Heart right ventricle (tissue), 16 donors: ENCODE measurements at regions not wholly inside any gene's neighbourhood (a gene's known extent, or its start where the extent isn't known, plus 50 kb on each side); places are given as distances from the start of the nearest gene placed in this dataset.

Source experiments
- ATAC-seq, 8 donors: fragments of 200-7000 bp; cut with Tn5 transposase; one replicate each; pipeline ENCODE4 v1.9.1; 2020; ENCODE audit warnings: mild to moderate bottlenecking in 8 of 8, moderate library complexity in 8 of 8, moderate number of reproducible peaks in 1 of 8
- DNase-seq, 2 donors: peaks; one replicate each; pipeline ENCODE4 v3.0.0-alpha.2; 2020
- H3K27ac ChIP-seq, 10 donors: fragments of 200-600 bp; sonication (generic) in 2 of 10; one replicate each; pipeline versions ENCODE4 v1.5.0 to v1.8.0; 2020 to 2022; ENCODE audit warnings: mild to moderate bottlenecking in 3 of 10
- H3K27me3 ChIP-seq, 7 donors: fragments of 200-600 bp; one replicate each; pipeline ENCODE4 v1.8.0; 2021 to 2022; ENCODE audit warnings: mild to moderate bottlenecking in 2 of 7
- H3K36me3 ChIP-seq, 9 donors: fragments of 200-600 bp; sonication (generic) in 1 of 9; one replicate each; pipeline versions ENCODE4 v1.5.0 to v1.8.0; 2020 to 2022; ENCODE audit warnings: mild to moderate bottlenecking in 2 of 9
- H3K4me1 ChIP-seq, 9 donors: fragments of 200-600 bp; sonication (generic) in 1 of 9; one replicate each; pipeline versions ENCODE4 v1.5.0 to v1.8.0; 2020 to 2022; ENCODE audit warnings: mild to moderate bottlenecking in 4 of 9
- H3K4me3 ChIP-seq, 10 donors: fragments of 200-600 bp; sonication (generic) in 2 of 10; one replicate each; pipeline versions ENCODE4 v1.5.0 to v1.8.0; 2020 to 2022; ENCODE audit warnings: mild to moderate bottlenecking in 7 of 10, moderate library complexity in 2 of 10
- H3K9me3 ChIP-seq, 11 donors: fragments of 200-600 bp in 10 of 11; sonication (generic) in 2 of 11; one replicate each; pipeline versions ENCODE4 v1.5.0 to v1.8.0; 2013 to 2022; ENCODE audit warnings: mild to moderate bottlenecking in 2 of 11, control low read depth in 1 of 11, moderate library complexity in 1 of 11
- CTCF ChIP-seq, 9 donors: fragments of 200-600 bp; sonication (generic) in 2 of 9; IDR thresholded peaks; one replicate each; pipeline versions ENCODE4 v1.5.0 to v1.8.0; 2021 to 2022; ENCODE audit warnings: antibody characterized with exemption in 9 of 9, mild to moderate bottlenecking in 5 of 9, moderate library complexity in 1 of 9
- WGBS, 2 donors: extraction: QIAGEN DNeasy Blood & Tissue Kit; methylation state at CpG; one replicate each; pipeline ENCODE4 v1.1.7; 2013; ENCODE audit warnings: inconsistent platforms in 1 of 2; 5-methylcytosine and 5-hydroxymethylcytosine counted together
- intact Hi-C, 10 donors: fragments of 100-400 bp; cut with DNase I; formaldehyde crosslinking; loops; one replicate each; pipeline versions ENCODE4 v1.11.1 to v1.14.2; 2022
- donor health status: Arrhythmogenic right ventricular cardiomyopathy.
- donor health status: ischemic (EF 13 %, LVEDD 7.1; RV severe dilation, severe dysfunction).
- donor health status: healthy with polysubstance abuse.
- donor health status: DM: no; HTN: yes; CAD: no.
- donor health status: DM: no; HTN: no; CAD: no.
- donor health status: ischemic (EF 25% LVEDD 6.9; RV normal size, moderate dysfunction).
- donor health status: ischemic (EF 25% LVEDD 5.7; RV mildly dilated, moderate dysfunction).
- donor health status: healthy.
- donor health status: DM: yes; HTN: yes; CAD: no.
- donor health status: Ischemic cardiomyopathy.
- donor health status: ischemic (EF 35%, LVEDD 5.7; RV mildly dilated, moderate dysfunction).
- donor health status: nonischemic (EF 11% LVEDD 7.7; RV severe dilation, severe dysfunction).
- donor health status: DM: yes; HTN: yes; CAD: no.
- donor health status: PGD.
- donor health status: ischemic (EF 29% LVEDD 5.4; RV normal size, mild dysfunction).
- donor health status: nonischemic (EF 23%, LVEDD 6.1; RV moderate dilation, normal function).

- DNase-seq = no peak
- intact Hi-C loops = loop anchor here (5.0 to 10.0 kb wide), 7 partner anchors 374 to 648 kb away; no protein-coding TSS in a partner anchor
- Histone ChIP-seq H3K27me3 (no peaks in the 10 kb centered on the region), H3K4me1 (peaks cover 0 to 32% (median 0%) of the 10 kb centered on the region in 9 donors), H3K4me3 (no peak overlapping the region), H3K9me3 (no peaks in the 10 kb centered on the region), H3K27ac (no peak overlapping the region), H3K36me3 (no peaks in the 10 kb centered on the region)
- 47 to 64% methylated on average over 1 of the region's 1 CpG for WGBS, 2 donors
- ATAC-seq = no peak
- no peak for TF ChIP-seq CTCF (IDR thresholded peaks at IDR 0.05)
Observed at GRCh38 chr6:12232821-12233220, 57.3 kb upstream of the EDN1 start.

GRCh38 chr6:12233693-12234571 is 56.2 kb upstream of the EDN1 start:
- peak overlapping the region in 1 of 10 donors; percentile 27 for H3K27ac ChIP-seq
- 86 to 96% methylated on average over 4 of the region's 4 CpGs for WGBS, 2 donors

GRCh38 chr6:12235341-12235740 is 54.8 kb upstream of the EDN1 start:
- 76 to 79% methylated on average over 5 of the region's 5 CpGs for WGBS, 2 donors
- Histone ChIP-seq H3K36me3 (no peaks in the 10 kb centered on the region), H3K27ac (no peak overlapping the region), H3K4me1 (peaks cover 0 to 36% (median 0%) of the 10 kb centered on the region in 9 donors), H3K27me3 (peaks cover 0 to 2% (median 0%) of the 10 kb centered on the region in 7 donors), H3K4me3 (no peak overlapping the region), H3K9me3 (no peaks in the 10 kb centered on the region)
- DNase-seq (no peak), ATAC-seq (no peak)
- intact Hi-C loops = loop anchor here in 9 of 10 donors (2.0 to 10.0 kb wide), 6 partner anchors 411 to 651 kb away; no protein-coding TSS in a partner anchor
- TF ChIP-seq CTCF (IDR thresholded peaks at IDR 0.05) = no peak

More at GRCh38 chr6:12233693-12234571, 56.2 kb upstream of the EDN1 start:
- Histone ChIP-seq H3K9me3 (no peaks in the 10 kb centered on the region), H3K36me3 (no peaks in the 10 kb centered on the region), H3K4me1 (peaks cover 0 to 36% (median 0%) of the 10 kb centered on the region in 9 donors), H3K4me3 (no peak overlapping the region), H3K27me3 (no peaks in the 10 kb centered on the region)
- DNase-seq (peak in 1 of 2 donors; percentile 56), ATAC-seq (peak in 6 of 8 donors; percentile 56 to 77 (median 61))
- intact Hi-C loops = loop anchor here (1.0 to 10.0 kb wide), 11 partner anchors 373 to 649 kb away; no protein-coding TSS in a partner anchor
- TF ChIP-seq CTCF (IDR thresholded peaks at IDR 0.05) = peak; percentile 35 to 85 (median 70)

GRCh38 chr6:12238219-12238618 is 51.9 kb upstream of the EDN1 start:
- Histone ChIP-seq H3K36me3 (no peaks in the 10 kb centered on the region), H3K4me3 (no peak overlapping the region), H3K4me1 (peaks cover 0 to 36% (median 0%) of the 10 kb centered on the region in 9 donors), H3K9me3 (no peaks in the 10 kb centered on the region), H3K27me3 (peaks cover 0 to 7% (median 0%) of the 10 kb centered on the region in 7 donors), H3K27ac (no peak overlapping the region)
- WGBS, 2 donors = 79 to 88% methylated on average over 8 of the region's 8 CpGs
- ATAC-seq (no peak), DNase-seq (no peak)
- intact Hi-C loops = loop anchor here in 8 of 10 donors (10.0 kb wide), 3 partner anchors 413 to 653 kb away; no protein-coding TSS in a partner anchor
- TF ChIP-seq CTCF (IDR thresholded peaks at IDR 0.05) = no peak
